Kidney (tissue), 13 donors: ENCODE measurements at regions not wholly inside any gene's neighbourhood (a gene's known extent, or its start where the extent isn't known, plus 50 kb on each side); places are given as distances from the start of the nearest gene placed in this dataset.
A peak's percentile ranks its signal among the peaks of the same experiment; 100 is the strongest.
"Not testable (repeated sequence)": the region's sequence is repeated elsewhere in the genome, so short reads cannot be mapped to it uniquely, and the experiment has no call there.

ENCODE experiments used
- DNase-seq, 5 donors: peaks; one replicate each; pipeline ENCODE4 v3.0.0-alpha.2; 2013 to 2020
- FAIRE-seq: peaks from 2 replicates; lab custom pipeline; 2012; peaks lifted over from hg19 to GRCh38; lab: Jason Lieb, UNC
- H3K27ac ChIP-seq, 2 donors: one replicate each; pipeline ENCODE4 v1.7.0; 2013; ENCODE audit warnings: low read depth in 2 of 2, low read length in 2 of 2, inconsistent platforms in 1 of 2
- H3K27me3 ChIP-seq: one replicate; pipeline ENCODE4 v1.7.1; 2013; ENCODE audit warnings: low read length, inconsistent platforms; ENCODE audit not compliant: control insufficient read depth, insufficient read depth
- H3K36me3 ChIP-seq, 3 donors: one replicate each; pipeline versions ENCODE4 v1.7.0 to v1.7.1; 2013; ENCODE audit warnings: low read length in 3 of 3, control low read depth in 1 of 3, inconsistent platforms in 1 of 3; ENCODE audit not compliant: insufficient read depth in 3 of 3, control insufficient read depth in 2 of 3
- H3K4me1 ChIP-seq, 3 donors: one replicate each; pipeline versions ENCODE4 v1.7.0 to v1.7.1; 2013; ENCODE audit warnings: low read length in 3 of 3, inconsistent platforms in 1 of 3, low read depth in 1 of 3; ENCODE audit not compliant: control insufficient read depth in 2 of 3, insufficient read depth in 2 of 3
- H3K4me3 ChIP-seq, 3 donors: one replicate each; pipeline versions ENCODE4 v1.7.0 to v1.8.1; 2013; ENCODE audit warnings: low read length in 3 of 3, control low read depth in 1 of 3, inconsistent platforms in 1 of 3
- H3K9ac ChIP-seq, 3 donors: one replicate each; pipeline versions ENCODE4 v1.7.0 to v1.7.1; 2013; ENCODE audit warnings: low read length in 3 of 3, control low read depth in 1 of 3, inconsistent platforms in 1 of 3
- H3K9me3 ChIP-seq, 3 donors: one replicate each; pipeline versions ENCODE4 v1.7.0 to v1.7.1; 2013; ENCODE audit warnings: low read length in 3 of 3, control low read depth in 1 of 3, inconsistent platforms in 1 of 3; ENCODE audit not compliant: control insufficient read depth in 2 of 3, insufficient read depth in 1 of 3
- CTCF ChIP-seq: IDR thresholded peaks from 3 replicates; pipeline ENCODE4 v1.5.1; 2012; ENCODE audit warnings: mild to moderate bottlenecking, moderate library complexity, borderline replicate concordance; ENCODE audit not compliant: insufficient read depth; ENCODE audit errors: extremely low read depth
- intact Hi-C: fragments of 100-400 bp; cut with DNase I; formaldehyde crosslinking; loops from one replicate; pipeline ENCODE4 v1.11.1; 2022
- donor health status: control.
- donor health status: control.
- donor health status: control.
- donor health status: control.
- donor health status: control.
- donor health status: DM: yes; HTN: yes; CAD: no.
- donor health status: Normal renal cell carcinoma (clear cell type).

- Histone ChIP-seq H3K9me3 (peaks cover 0 to 7% (median 5%) of the 10 kb centered on the region in 3 donors), H3K27ac (no peak overlapping the region), H3K9ac (no peak overlapping the region), H3K36me3 (no peaks in the 10 kb centered on the region), H3K4me3 (no peak overlapping the region), H3K4me1 (no peaks in the 10 kb centered on the region), H3K27me3 (no peaks in the 10 kb centered on the region)
- intact Hi-C loops: no loop called here
- DNase-seq (no peak), FAIRE-seq (no peak)
- no peak for TF ChIP-seq CTCF
Measured at GRCh38 chr14:62501021-62501750, 544.1 kb downstream of the KCNH5 start.

- H3K27me3 ChIP-seq: no peaks in the 10 kb centered on the region
- no peaks in the 10 kb centered on the region for H3K36me3 ChIP-seq
- H3K9me3 ChIP-seq: peaks cover 0 to 3% (median 0%) of the 10 kb centered on the region in 3 donors
- TF ChIP-seq CTCF: no peak
- H3K4me3 ChIP-seq: no peak overlapping the region
- no peak overlapping the region for H3K27ac ChIP-seq
- DNase-seq (no peak), FAIRE-seq (no peak)
- H3K4me1 ChIP-seq: no peaks in the 10 kb centered on the region
- H3K9ac ChIP-seq: no peak overlapping the region
- intact Hi-C loops: no loop called here
Measured at GRCh38 chr14:62505045-62505444, 540.2 kb downstream of the KCNH5 start.

GRCh38 chr14:62521309-62521708 lies 523.9 kb downstream of the KCNH5 start:
- peak in 1 of 5 donors; percentile 41 for DNase-seq
- H3K9ac ChIP-seq, H3K4me3 ChIP-seq, H3K27ac ChIP-seq, intact Hi-C loops, FAIRE-seq, H3K4me1 ChIP-seq, H3K9me3 ChIP-seq, H3K27me3 ChIP-seq, H3K36me3 ChIP-seq: not testable (repeated sequence)

GRCh38 chr14:62528296-62528695 lies 517.0 kb downstream of the KCNH5 start:
- H3K27me3 ChIP-seq: no peaks in the 10 kb centered on the region
- no peak overlapping the region for H3K4me3 ChIP-seq
- H3K9me3 ChIP-seq: no peaks in the 10 kb centered on the region
- no peaks in the 10 kb centered on the region for H3K4me1 ChIP-seq
- TF ChIP-seq CTCF: no peak
- intact Hi-C loops: no loop called here
- DNase-seq (no peak), FAIRE-seq (no peak)
- no peak overlapping the region for H3K27ac ChIP-seq
- no peak overlapping the region for H3K9ac ChIP-seq
- no peaks in the 10 kb centered on the region for H3K36me3 ChIP-seq
